ENCODE measurements at regions not wholly inside any gene's neighbourhood (a gene's known extent, or its start where the extent isn't known, plus 50 kb on each side); places are given as distances from the start of the nearest gene placed in this dataset.
"Not testable (repeated sequence)": the region's sequence is repeated elsewhere in the genome, so short reads cannot be mapped to it uniquely, and the experiment has no call there.

DNA sequence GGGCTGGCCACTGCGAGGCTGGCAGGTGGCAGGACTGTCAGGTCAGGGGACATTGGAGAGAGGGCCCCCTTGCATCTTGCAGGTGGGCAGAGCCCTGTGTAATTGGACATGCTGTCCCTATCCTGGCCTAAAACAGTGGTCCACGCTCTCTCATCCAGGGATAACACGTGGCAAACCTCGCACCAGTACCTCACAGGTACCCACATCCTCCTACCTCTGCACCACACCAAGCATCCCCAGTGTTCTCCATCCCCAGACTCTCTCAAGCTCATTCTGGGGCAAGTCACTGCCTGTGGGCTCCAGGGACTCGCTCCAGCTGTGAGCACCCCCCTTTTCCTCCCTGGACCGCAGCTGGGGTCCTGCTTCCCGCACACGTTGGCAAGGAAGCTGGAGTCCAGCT, 212.3 kb upstream of the LRRC61 start:
- not testable (repeated sequence) for DNase-seq

DNA sequence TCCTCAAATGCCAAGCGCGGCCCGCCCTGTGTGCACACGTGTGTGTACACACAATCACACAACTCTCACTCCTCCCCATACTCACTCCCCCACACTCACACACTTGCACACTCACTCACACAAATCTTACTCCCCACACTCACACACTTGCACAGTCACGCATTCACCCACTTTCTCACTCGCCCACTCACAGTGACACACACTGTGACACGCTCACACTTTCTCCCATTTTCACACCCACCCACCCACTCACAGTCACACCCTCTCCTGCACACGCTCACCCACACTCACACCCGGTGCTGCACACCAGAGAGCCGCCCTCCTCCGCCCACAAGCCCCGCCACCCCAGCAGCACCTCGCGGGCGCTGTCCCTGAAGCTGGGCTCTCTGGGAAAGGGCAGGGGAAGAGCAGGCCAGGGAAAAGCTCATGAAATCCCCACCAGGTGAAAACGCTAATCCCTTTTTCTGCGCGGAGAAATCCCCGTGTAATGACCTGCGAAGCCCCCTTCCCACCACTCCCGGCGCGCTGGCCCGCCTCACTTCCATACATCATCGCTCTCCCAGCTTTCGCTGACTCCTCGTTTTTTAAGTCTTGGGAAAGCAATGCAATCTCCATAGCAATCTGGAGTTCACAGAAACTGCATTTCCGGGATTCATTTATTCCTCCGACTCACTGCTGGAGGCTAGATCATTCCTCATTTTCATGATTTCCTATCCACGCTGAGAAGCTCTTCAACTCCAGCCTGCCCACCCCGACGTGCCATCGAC, 211.6 kb upstream of the LRRC61 start:
- DNase-seq: not testable (repeated sequence)

DNA sequence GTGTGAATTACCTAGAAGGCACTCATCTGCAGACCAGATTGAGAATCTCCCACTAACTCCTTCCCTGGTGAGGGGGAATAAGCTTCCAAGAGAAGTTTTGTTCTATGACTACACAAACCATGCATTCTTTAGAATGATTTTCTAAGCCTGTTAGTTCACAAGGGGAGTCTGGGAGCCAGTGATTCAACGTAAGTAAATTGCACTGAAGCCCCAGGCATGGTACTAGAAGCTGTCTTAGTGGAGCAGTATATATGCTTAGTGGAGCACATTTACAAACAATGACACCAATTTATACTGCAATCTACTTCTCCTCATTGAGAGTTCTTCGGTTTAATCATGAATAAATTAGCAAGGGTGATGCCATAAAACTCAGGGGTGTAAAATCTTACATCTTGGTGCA, 209.9 kb upstream of the LRRC61 start:
- DNase-seq: not testable (repeated sequence)

DNA sequence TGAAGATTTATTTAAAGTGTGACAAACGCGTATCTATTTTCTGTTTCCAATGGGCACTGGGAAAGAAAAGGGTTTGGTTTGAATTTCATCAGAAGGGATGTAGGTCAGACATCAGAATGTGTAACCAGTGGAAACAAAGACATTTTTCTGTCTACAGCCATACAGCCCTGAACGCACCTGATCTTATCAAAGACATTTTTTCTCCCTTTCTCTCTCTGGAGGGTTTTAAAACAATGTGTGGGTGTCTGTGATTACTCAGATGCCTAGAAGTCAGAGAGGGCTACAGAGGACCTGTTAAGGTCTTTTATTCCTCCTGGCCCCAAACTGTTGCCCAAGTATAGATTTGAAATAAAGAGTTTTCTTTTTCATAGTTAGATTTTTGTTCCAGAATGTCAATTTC, 208.6 kb upstream of the LRRC61 start:
- DNase-seq: not testable (repeated sequence)

DNA sequence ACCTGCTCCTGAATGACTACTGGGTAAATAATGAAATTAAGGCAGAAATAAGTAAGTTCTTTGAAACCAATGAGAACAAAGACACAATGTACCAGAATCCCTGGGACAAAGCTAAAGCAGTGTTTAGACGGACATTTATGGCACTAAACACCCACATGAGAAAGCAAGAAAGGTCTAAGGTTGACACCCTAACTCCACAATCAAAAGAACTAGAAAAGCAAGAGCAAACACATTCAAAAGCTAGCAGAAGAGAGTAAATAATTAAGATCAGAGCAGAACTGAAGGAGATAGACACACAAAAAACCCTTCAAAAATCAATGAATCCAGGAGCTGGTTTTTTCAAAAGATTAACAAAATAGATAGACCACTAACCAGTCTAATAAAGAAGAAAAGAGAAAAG, 203.2 kb upstream of the LRRC61 start:
- not testable (repeated sequence) for DNase-seq

DNA sequence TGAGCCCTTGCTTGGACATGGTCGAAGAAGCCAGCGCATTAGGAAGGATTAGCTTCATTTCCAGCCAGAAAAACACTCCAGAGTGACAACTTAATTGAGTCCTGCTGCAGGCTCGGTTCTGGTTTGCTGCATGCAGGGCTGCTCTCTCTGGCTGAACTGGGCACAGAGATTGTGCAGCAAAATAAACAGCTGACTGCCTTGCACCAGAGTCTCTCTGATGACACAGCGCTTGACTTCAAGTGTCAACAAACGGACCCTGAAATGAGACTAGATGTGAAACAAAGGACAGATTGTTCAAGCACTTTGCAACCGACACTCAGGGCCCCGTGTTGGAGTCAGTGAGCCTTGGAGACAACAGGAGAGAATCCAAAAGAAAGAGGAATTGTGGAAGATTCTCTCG, 197.3 kb upstream of the LRRC61 start:
- DNase-seq: not testable (repeated sequence)

DNA sequence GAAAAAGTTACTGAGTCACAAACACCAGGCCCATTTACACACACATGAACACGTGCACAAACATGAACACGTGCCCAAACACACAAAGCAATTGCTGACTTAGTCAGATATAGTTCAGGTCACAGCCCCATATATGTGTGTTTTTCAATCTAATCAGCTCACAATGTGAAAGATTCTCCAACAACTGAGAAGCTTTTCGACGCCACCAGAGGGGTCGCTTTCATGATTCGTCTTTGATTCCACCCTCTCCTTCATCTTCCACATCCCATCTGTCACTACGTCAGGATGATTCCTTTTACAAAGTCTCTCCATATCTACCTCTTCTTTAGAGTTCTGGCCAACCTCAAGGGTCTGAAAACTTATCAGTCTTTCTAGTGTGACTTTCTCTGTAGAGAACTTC, 188.7 kb upstream of the LRRC61 start:
- DNase-seq: not testable (repeated sequence)

DNA sequence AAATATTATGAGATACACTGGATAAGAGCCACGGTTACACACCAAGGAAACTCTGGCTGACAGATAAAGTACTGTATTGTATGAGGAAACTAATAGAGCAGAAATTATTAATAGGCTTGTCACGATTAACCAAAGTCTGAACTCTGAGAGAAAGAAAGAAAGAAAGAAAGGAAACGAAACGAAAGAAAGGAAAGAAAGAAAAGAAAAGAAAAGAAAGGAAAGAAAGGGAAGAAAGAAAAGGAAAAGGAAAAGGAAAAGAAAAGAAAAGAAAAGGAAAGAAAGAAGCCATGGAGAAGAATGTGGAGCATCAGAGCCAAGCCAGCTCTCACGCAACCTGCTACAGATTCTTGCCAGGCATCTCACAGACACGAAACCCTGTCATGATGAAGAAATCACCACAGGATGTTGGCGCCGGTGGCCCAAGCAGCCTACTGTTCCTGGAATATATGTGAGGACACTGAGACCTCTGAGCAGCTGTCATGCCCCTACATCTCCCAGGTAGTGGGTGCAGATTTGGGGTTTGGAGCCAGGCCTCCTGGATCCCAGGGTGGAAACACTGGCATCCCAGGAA, 187.4 kb upstream of the LRRC61 start:
- not testable (repeated sequence) for DNase-seq

DNA sequence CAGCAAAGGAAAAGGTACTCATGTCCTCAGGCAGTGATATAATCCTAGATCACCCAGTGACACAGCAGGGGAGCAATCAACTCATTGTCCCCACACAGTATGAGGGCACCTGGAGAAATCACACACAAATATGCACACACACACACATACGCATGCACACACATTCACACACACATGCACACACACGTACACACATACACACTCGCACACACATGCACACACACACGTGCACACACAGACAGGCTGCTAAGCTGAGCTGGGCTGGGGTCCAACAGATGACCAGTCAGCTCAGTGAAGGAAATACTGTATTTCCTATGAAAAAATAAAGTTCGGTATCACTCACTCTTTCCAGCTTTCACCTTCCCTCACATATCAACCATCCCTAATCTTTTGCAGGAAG, 183.3 kb upstream of the LRRC61 start:
- not testable (repeated sequence) for DNase-seq

DNA sequence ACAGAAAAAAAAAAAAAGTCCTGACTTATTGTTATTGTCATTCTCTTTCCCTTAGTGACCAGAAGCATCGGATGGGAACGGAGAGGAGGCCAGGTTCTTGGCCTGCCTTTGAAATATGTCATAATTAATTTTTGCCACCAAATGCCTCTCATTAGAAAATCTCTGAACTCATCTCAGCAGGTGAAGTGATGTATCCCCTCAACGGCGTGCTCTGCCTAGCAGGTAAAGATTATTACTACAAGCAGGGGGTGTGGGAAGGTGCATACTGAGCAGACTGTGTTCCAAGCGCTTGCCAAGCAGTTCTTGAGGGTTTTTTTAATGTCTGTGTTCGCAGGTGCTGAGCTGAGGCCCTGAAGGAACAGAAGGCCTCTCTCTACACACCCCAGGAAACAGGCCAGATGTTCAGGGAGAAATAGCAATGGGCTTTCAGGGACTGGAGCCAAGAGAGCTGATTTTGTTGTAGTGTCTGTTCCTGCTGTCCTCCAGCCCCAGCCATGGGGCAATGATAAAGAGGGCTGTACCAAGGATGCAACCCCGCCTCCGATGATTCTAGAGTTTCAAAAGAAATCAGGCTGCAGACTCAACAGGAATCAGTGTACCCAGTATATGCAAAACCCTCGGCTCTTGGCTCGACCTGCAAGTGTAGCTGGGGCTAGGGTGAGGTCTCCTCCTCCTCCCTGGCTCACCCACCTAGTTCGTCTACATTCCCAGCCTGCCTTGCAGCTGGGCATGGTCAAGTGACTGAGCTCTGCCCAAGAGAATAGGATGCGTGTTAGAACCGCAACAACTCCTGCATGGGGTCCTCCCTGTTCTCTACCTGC, 181.4 kb upstream of the LRRC61 start:
- not testable (repeated sequence) for DNase-seq

DNA sequence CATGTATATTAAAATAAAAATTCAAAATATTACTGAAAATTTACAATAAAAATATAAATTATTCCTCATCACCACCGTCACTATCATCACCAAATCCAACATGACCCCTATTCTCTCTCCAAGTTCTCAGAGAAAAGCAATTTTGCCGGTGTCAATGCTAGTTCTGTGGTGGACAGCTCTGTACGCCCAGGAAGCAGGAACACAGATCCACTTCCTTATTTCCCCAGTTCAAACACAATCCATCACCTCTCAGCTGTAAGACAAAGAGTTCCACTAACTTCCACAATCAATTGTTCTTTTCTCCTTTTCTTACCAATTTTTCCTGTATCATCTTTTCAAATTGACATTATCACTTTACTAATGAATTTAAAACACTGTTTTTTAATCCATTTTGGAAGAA, 177.0 kb upstream of the LRRC61 start:
- DNase-seq: not testable (repeated sequence)

DNA sequence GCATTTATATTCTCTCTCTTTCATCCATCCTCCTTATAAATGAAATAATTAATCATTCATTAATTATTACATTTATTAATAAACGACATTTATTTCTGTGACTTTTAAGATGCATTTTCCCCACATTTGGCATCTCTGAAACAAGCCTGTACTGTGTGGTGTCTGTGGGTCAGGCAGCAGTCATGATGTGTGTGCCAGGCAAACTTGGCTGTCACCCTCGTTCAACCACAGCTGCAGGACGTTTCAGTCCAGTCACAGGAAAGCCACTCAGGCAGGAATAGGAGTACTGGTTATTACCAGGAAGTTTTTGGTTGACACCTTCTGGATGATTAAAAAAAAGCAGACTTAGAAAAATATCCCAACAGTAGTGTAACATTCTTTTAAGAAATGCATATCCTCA, 175.6 kb upstream of the LRRC61 start:
- not testable (repeated sequence) for DNase-seq

DNA sequence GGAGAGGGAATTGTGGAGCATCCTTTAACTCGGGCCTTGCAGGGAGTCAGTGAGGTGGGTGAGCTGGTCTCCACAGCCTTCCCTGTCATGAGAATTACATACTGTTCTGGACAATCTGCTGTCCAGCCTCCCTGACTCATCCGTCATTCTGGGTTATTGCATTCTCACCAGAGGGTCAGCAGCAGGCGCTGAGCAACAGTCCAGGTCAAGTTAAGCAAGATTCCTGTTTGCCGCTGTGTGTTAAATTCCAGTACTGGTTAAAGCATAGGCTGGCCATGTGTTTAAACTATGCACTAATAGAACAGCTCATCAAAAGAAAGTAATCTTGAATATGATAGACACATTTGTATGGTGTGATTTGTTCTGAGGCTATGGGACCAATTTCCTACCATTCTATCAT, 167.1 kb upstream of the LRRC61 start:
- DNase-seq: not testable (repeated sequence)

DNA sequence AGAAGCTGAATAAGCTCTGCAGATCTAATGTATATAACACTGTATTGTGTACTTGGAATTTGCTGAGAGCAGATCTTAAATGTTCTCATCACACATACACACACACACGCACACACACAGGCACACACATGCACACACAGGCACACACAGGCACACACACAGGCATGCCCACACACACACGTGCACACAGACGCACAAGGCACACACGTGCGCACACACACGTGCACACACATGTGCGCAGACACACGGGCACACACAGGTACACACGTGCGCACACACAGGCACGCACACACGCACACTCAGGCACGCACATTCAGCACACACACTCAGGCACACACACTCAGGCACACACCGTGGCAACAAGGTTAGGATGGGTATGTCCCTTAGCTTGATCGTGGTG, 164.5 kb upstream of the LRRC61 start:
- DNase-seq: not testable (repeated sequence)

DNA sequence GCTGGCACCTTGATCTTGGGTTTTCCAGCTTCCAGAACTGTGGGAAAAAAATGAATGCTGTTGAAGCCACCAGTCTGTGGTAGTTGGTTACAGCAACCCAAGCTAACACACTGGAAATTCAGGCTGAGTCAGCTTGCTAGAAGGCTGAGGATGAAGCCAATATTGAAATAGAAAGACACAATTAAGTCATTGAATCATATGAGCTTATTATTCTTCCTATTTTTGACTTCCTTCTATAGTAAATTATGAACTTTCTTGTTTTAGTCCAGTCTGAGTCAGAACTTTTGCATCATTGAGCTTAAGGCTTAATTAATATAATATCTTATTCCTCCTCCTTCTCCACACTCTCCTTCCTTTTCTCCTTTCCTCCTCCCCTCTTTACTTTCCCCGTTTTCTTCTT, 153.6 kb upstream of the LRRC61 start:
- not testable (repeated sequence) for DNase-seq

DNA sequence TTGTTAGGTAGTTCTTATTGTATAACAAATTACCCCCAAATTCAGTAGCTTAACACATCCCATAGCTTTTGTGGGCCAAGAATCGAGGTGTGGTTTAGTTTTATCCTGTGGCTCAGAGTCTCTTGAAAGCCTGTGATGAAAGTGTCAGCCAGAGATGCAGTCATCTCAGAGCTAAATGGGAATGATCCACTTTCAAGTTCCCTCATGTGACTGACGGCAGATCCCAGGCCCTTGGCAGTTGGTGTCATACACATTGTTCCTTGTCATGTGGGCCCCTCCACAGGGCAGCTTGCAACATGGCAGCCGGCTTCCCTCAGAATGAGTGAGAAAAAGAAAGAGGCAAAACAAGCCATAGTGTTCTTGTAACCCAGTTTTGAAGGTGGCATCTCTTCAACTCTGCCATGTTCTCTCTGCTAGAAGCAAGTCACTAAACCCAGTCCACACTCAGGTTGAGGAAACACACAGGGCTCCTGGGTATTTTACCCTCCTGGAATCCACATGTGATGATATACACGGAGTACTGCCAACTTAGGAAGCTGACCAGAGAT, 153.1 kb upstream of the LRRC61 start:
- DNase-seq: not testable (repeated sequence)

DNA sequence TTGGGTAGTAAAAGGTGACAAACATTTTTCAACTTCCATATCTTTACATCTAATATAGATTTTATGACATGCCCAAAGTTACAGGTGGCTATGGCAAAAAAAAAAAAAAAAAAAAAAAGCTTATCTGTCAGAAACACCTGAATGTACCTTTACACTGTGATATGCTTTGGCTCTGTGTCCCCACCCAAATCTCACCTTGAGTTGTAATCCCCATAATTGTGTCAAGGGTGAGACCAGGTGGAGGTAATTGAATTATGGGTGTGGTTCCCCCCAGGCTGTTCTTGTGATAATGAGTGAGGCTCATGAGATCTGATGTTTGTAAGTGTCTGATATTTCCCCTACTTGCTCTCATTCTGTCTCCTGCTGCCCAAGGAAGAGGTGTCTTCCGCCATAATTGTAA, 139.6 kb upstream of the LRRC61 start:
- DNase-seq: not testable (repeated sequence)

DNA sequence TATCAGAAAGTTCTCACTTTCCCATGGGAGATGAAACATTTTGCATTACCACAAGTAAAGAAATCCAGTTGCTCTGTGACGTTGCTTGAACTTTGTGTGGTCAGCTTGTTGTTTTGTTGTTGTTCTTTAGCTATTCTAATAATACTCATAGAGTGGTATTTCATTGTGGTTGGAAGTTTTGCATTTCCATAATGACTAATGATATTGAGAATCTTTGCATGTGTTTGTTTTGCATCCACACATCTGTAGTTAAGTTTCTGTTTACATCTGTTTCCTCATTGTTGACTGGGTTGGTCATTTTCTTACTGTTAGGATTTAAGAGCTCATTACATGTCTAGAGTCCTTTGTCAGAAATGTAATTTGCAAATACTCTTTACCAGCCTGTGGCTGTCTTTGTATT, 133.2 kb upstream of the LRRC61 start:
- DNase-seq: not testable (repeated sequence)

DNA sequence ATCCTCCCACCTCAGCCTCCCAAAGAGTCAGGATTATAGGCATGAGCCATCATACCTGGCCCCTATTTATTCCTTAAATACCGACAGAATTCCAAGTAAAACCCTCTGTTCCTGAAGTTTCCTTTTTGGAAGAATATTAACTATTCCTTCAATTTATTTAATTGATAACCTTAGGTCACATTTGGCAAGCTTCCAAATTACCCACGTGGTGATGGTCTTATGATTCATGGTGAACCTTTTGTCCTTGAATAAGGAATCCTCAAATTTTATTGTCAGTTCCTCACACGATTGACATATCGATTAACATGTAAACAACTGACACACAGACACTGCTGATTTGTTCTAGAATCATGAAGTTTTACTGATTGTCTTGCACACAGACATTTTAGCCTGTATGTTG, 130.6 kb upstream of the LRRC61 start:
- not testable (repeated sequence) for DNase-seq

DNA sequence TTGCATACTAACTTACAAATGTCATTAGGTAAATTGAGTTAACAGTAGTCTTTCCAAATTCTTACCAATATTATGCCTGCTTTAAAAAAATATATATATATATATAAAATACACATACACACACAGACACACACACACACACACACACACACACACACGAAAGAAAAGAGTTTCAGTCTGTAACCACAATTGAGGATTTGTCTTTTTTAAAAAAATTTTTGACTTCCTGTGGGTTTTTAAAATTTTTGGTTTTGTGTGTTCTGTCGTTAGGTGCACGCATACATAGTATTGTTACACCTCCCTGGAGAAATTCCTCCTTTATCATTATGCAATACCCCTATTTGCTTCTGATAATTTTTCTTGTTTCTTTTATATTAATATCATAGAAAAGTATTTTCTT, 129.3 kb upstream of the LRRC61 start:
- DNase-seq: not testable (repeated sequence)
